ENCODE measurements at regions not wholly inside any gene's neighbourhood (a gene's known extent, or its start where the extent isn't known, plus 50 kb on each side); places are given as distances from the start of the nearest gene placed in this dataset.

- TF ChIP-seq EP300 (IDR thresholded peaks at IDR 0.05) (no peak), POLR2AphosphoS5 (IDR thresholded peaks at IDR 0.05) (no peak), POLR2A (IDR thresholded peaks at IDR 0.05) (no peak), CTCF (IDR thresholded peaks at IDR 0.05) (no peak)
- H3K27ac ChIP-seq = no peak overlapping the region
- no peak for ATAC-seq (ENCODE audit: low FRiP score in 2 of 2)
These were observed 140.7 kb upstream of the SPRY2 start for GRCh38 chr13:80481588-80481987.

GRCh38 chr13:80477661-80478443 is 136.9 kb upstream of the SPRY2 start:
- DNase-seq (no peak), ATAC-seq (ENCODE audit: low FRiP score in 2 of 2) (no peak)
- TF ChIP-seq POLR2AphosphoS5 (IDR thresholded peaks at IDR 0.05) (no peak), POLR2A (IDR thresholded peaks at IDR 0.05) (no peak), CTCF (IDR thresholded peaks at IDR 0.05) (no peak), EP300 (IDR thresholded peaks at IDR 0.05) (no peak)
- Histone ChIP-seq H3K36me3 (no peaks in the 10 kb centered on the region), H3K27me3 (no peaks in the 10 kb centered on the region), H3K4me3 (no peak overlapping the region), H3K9me3 (no peaks in the 10 kb centered on the region), H3K27ac (no peak overlapping the region), H3K4me1 (no peaks in the 10 kb centered on the region)
- WGBS, 2 donors = 54 to 67% methylated on average over 5 of the region's 5 CpGs

More at GRCh38 chr13:80481588-80481987, 140.7 kb upstream of the SPRY2 start:
- no peak for DNase-seq
- H3K36me3 ChIP-seq = no peaks in the 10 kb centered on the region
- no peaks in the 10 kb centered on the region for H3K27me3 ChIP-seq
- no peaks in the 10 kb centered on the region for H3K9me3 ChIP-seq
- H3K4me3 ChIP-seq = no peak overlapping the region
- no peaks in the 10 kb centered on the region for H3K4me1 ChIP-seq

- no peaks in the 10 kb centered on the region for H3K9me3 ChIP-seq
- H3K4me1 ChIP-seq = no peaks in the 10 kb centered on the region
- ATAC-seq (ENCODE audit: low FRiP score in 2 of 2) = no peak
- no peaks in the 10 kb centered on the region for H3K27me3 ChIP-seq
- no peaks in the 10 kb centered on the region for H3K36me3 ChIP-seq
- DNase-seq = no peak
- no peak overlapping the region for H3K4me3 ChIP-seq
- TF ChIP-seq POLR2A (IDR thresholded peaks at IDR 0.05) (no peak), CTCF (IDR thresholded peaks at IDR 0.05) (no peak), POLR2AphosphoS5 (IDR thresholded peaks at IDR 0.05) (no peak), EP300 (IDR thresholded peaks at IDR 0.05) (no peak)
- H3K27ac ChIP-seq = no peak overlapping the region
- WGBS, 2 donors = 52 to 59% methylated on average over 3 of the region's 3 CpGs
These were observed 136.0 kb upstream of the SPRY2 start for GRCh38 chr13:80476953-80477352.

GRCh38 chr13:80475718-80476117 is 134.8 kb upstream of the SPRY2 start:
- no peaks in the 10 kb centered on the region for H3K9me3 ChIP-seq
- no peak overlapping the region for H3K4me3 ChIP-seq
- H3K36me3 ChIP-seq = no peaks in the 10 kb centered on the region
- H3K27ac ChIP-seq = no peak overlapping the region
- peaks cover 0 to 5% (median 0%) of the 10 kb centered on the region in 4 donors for H3K4me1 ChIP-seq
- no peak for TF ChIP-seq EP300 (IDR thresholded peaks at IDR 0.05)
- no peak for TF ChIP-seq CTCF (IDR thresholded peaks at IDR 0.05)
- no peak for TF ChIP-seq POLR2AphosphoS5 (IDR thresholded peaks at IDR 0.05)
- no peak for TF ChIP-seq POLR2A (IDR thresholded peaks at IDR 0.05)
- no peaks in the 10 kb centered on the region for H3K27me3 ChIP-seq
- ATAC-seq (ENCODE audit: low FRiP score in 2 of 2) (no peak), DNase-seq (no peak)
- 73 to 87% methylated on average over 2 of the region's 2 CpGs for WGBS, 2 donors

- DNase-seq (peak in 1 of 2 donors; percentile 39), ATAC-seq (ENCODE audit: low FRiP score in 2 of 2) (no peak)
- no peak overlapping the region for H3K4me3 ChIP-seq
- H3K4me1 ChIP-seq = peaks cover 7 to 17% (median 9%) of the 10 kb centered on the region in 4 donors
- TF ChIP-seq CTCF (IDR thresholded peaks at IDR 0.05) = no peak
- no peak for TF ChIP-seq POLR2A (IDR thresholded peaks at IDR 0.05)
- TF ChIP-seq EP300 (IDR thresholded peaks at IDR 0.05) = no peak
- no peak for TF ChIP-seq POLR2AphosphoS5 (IDR thresholded peaks at IDR 0.05)
- no peak overlapping the region for H3K27ac ChIP-seq
- 65 to 82% methylated on average over 1 of the region's 1 CpG for WGBS, 2 donors
- H3K9me3 ChIP-seq = no peaks in the 10 kb centered on the region
- no peaks in the 10 kb centered on the region for H3K27me3 ChIP-seq
- no peaks in the 10 kb centered on the region for H3K36me3 ChIP-seq
These were observed 132.8 kb upstream of the SPRY2 start for GRCh38 chr13:80473695-80474094.

All from upper lobe of left lung (tissue), 6 donors.